ENCODE measurements at regions not wholly inside any gene's neighbourhood (a gene's known extent, or its start where the extent isn't known, plus 50 kb on each side); places are given as distances from the start of the nearest gene placed in this dataset.

GRCh38 chr19:29288256-29288655 lies 75.3 kb upstream of the UQCRFS1 start:
- Histone ChIP-seq H3K4me2 (ENCODE audit: low read length) (no peak overlapping the region), H3K4me3 (replicated peaks in 1 of 2; ENCODE audit: low read depth in 1 of 2, low read length in 2 of 2) (no peak overlapping the region), H3K4me1 (ENCODE audit: control insufficient read depth in 1 of 2, insufficient read depth in 2 of 2, low read length in 2 of 2) (no peaks in the 10 kb centered on the region), H2AFZ (ENCODE audit: low read depth, low read length, poor library complexity, severe bottlenecking) (no peak overlapping the region), H3K36me3 (ENCODE audit: control insufficient read depth in 1 of 2, insufficient read depth in 2 of 2, low read length in 2 of 2) (no peaks in the 10 kb centered on the region), H3K27ac (ENCODE audit: low read depth, low read length) (no peak overlapping the region), H4K20me1 (ENCODE audit: insufficient read depth) (no peaks in the 10 kb centered on the region), H3K9me2 (ENCODE audit: insufficient read depth) (no peaks in the 10 kb centered on the region), H3K9me3 (ENCODE audit: control insufficient read depth in 1 of 2, insufficient read depth in 1 of 2, low read depth in 1 of 2, low read length in 2 of 2) (no peaks in the 10 kb centered on the region), H3K9ac (ENCODE audit: low read length) (no peak overlapping the region), H3K79me2 (ENCODE audit: insufficient read depth, low read length) (no peaks in the 10 kb centered on the region), H3K27me3 (ENCODE audit: insufficient read depth, low read length) (peaks cover 12% of the 10 kb centered on the region)
- POLR2A ChIA-PET, result no interaction called here
- TF ChIP-seq ELF1 (IDR thresholded peaks at IDR 0.05; ENCODE audit: borderline replicate concordance, low read depth) (no peak), FOSL1 (IDR thresholded peaks at IDR 0.05; ENCODE audit: low read depth) (no peak), YY1 (IDR thresholded peaks at IDR 0.05; ENCODE audit: extremely low read depth, insufficient replicate concordance, low read depth, low read length) (no peak)
- TF ChIP-seq, protein P1, sequence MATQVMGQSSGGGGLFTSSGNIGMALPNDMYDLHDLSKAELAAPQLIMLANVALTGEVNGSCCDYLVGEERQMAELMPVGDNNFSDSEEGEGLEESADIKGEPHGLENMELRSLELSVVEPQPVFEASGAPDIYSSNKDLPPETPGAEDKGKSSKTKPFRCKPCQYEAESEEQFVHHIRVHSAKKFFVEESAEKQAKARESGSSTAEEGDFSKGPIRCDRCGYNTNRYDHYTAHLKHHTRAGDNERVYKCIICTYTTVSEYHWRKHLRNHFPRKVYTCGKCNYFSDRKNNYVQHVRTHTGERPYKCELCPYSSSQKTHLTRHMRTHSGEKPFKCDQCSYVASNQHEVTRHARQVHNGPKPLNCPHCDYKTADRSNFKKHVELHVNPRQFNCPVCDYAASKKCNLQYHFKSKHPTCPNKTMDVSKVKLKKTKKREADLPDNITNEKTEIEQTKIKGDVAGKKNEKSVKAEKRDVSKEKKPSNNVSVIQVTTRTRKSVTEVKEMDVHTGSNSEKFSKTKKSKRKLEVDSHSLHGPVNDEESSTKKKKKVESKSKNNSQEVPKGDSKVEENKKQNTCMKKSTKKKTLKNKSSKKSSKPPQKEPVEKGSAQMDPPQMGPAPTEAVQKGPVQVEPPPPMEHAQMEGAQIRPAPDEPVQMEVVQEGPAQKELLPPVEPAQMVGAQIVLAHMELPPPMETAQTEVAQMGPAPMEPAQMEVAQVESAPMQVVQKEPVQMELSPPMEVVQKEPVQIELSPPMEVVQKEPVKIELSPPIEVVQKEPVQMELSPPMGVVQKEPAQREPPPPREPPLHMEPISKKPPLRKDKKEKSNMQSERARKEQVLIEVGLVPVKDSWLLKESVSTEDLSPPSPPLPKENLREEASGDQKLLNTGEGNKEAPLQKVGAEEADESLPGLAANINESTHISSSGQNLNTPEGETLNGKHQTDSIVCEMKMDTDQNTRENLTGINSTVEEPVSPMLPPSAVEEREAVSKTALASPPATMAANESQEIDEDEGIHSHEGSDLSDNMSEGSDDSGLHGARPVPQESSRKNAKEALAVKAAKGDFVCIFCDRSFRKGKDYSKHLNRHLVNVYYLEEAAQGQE (IDR thresholded peaks at IDR 0.05; ENCODE audit: low read depth), result no peak
- TF ChIP-seq, protein P2, sequence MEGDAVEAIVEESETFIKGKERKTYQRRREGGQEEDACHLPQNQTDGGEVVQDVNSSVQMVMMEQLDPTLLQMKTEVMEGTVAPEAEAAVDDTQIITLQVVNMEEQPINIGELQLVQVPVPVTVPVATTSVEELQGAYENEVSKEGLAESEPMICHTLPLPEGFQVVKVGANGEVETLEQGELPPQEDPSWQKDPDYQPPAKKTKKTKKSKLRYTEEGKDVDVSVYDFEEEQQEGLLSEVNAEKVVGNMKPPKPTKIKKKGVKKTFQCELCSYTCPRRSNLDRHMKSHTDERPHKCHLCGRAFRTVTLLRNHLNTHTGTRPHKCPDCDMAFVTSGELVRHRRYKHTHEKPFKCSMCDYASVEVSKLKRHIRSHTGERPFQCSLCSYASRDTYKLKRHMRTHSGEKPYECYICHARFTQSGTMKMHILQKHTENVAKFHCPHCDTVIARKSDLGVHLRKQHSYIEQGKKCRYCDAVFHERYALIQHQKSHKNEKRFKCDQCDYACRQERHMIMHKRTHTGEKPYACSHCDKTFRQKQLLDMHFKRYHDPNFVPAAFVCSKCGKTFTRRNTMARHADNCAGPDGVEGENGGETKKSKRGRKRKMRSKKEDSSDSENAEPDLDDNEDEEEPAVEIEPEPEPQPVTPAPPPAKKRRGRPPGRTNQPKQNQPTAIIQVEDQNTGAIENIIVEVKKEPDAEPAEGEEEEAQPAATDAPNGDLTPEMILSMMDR (IDR thresholded peaks at IDR 0.05 in 2 of 3, conservative IDR thresholded peaks at IDR 0.05 in 1 of 3; ENCODE audit: borderline replicate concordance in 1 of 3, insufficient read depth in 1 of 3, low read depth in 2 of 3, low read length in 2 of 3), result no peak
- intact Hi-C loops (cut with micrococcal nuclease), result no loop called here
- no TSS peak for BruUV-seq (replicated peaks)
- DNase-seq (ENCODE audit: low read depth, low spot score) (no peak), ATAC-seq (no peak)
- CTCF ChIA-PET, result no interaction called here
- RAD21 ChIA-PET (ENCODE audit: low non-redundant PET in 1 of 2, low total read pairs in 2 of 2, uncharacterized antibody in 2 of 2, unreplicated experiment in 2 of 2), result no interaction called here
